B cell (primary cell): ENCODE measurements at regions not wholly inside any gene's neighbourhood (a gene's known extent, or its start where the extent isn't known, plus 50 kb on each side); places are given as distances from the start of the nearest gene placed in this dataset.

ENCODE experiments used
- ATAC-seq: fragments of 200-7000 bp; cut with Tn5 transposase; one replicate; pipeline ENCODE4 v1.10.0; 2021; ENCODE audit warnings: low read depth, mild to moderate bottlenecking, moderate number of reproducible peaks, moderate library complexity
- CTCF ChIA-PET: fragments of 350-600 bp; sonication (Branson Sonifier 250); formaldehyde crosslinking; loops from one replicate; lab custom pipeline; 2021; ENCODE audit warnings: antibody characterized with exemption, inconsistent platforms; lab: Charles Lee
- POLR2A ChIA-PET: fragments of 350-600 bp; sonication (Branson Sonifier 250); formaldehyde crosslinking; loops from one replicate; lab custom pipeline; 2021; ENCODE audit warnings: antibody characterized with exemption; lab: Charles Lee
- DNase-seq: peaks from one replicate; pipeline ENCODE4 v3.0.0; 2013
- H2AFZ ChIP-seq: 2 replicates; pipeline ENCODE4 v1.6.1; 2012; ENCODE audit warnings: mild to moderate bottlenecking, low read depth, low read length; ENCODE audit not compliant: insufficient read depth, poor library complexity, severe bottlenecking
- H3K27ac ChIP-seq, 2 donors: 1 replicate in 1 of 2; 2 replicates in 1 of 2; pipeline ENCODE4 v1.5.1; 2012 to 2013; ENCODE audit warnings: low read length in 2 of 2, mild to moderate bottlenecking in 2 of 2, moderate library complexity in 1 of 2
- H3K27me3 ChIP-seq, 4 experiments: fragments of 200-600 bp in 1 of 4; sonication (generic) in 1 of 4; replicated peaks in 1 of 4; 1 replicate in 2 of 4; 2 replicates in 2 of 4; pipeline versions ENCODE4 v1.6.1 to v1.7.0; 2013 to 2016; ENCODE audit warnings: low read length in 3 of 4, mild to moderate bottlenecking in 2 of 4, mixed read lengths in 1 of 4, moderate library complexity in 1 of 4; ENCODE audit not compliant: insufficient read depth in 4 of 4, control insufficient read depth in 3 of 4; ENCODE audit errors: control extremely low read depth in 1 of 4
- H3K36me3 ChIP-seq, 2 experiments: replicated peaks in 1 of 2; 1 replicate in 1 of 2; 2 replicates in 1 of 2; pipeline versions ENCODE4 v1.6.1 to v1.7.1; 2013; ENCODE audit warnings: low read length in 1 of 2; ENCODE audit not compliant: insufficient read depth in 2 of 2, control insufficient read depth in 1 of 2; ENCODE audit errors: control extremely low read depth in 1 of 2, extremely low read depth in 1 of 2
- H3K4me1 ChIP-seq, 2 donors: fragments of 200-600 bp in 1 of 2; sonication (generic) in 1 of 2; 1 replicate in 1 of 2; 2 replicates in 1 of 2; pipeline versions ENCODE4 v1.5.1 to v1.6.1; 2013 to 2017; ENCODE audit warnings: low read length in 2 of 2; ENCODE audit not compliant: control insufficient read depth in 2 of 2, insufficient read depth in 2 of 2
- H3K4me2 ChIP-seq: replicated peaks from 2 replicates; pipeline ENCODE3; 2012; ENCODE audit warnings: mild to moderate bottlenecking, low read depth, low read length; ENCODE audit not compliant: poor library complexity, severe bottlenecking
- H3K4me3 ChIP-seq, 5 experiments: fragments of 200-600 bp in 1 of 5; sonication (generic) in 1 of 5; 1 replicate in 3 of 5; 2 replicates in 2 of 5; pipeline versions ENCODE4 v1.5.1 to v1.7.0; 2011 to 2016; ENCODE audit warnings: low read length in 4 of 5, mild to moderate bottlenecking in 4 of 5, low read depth in 2 of 5, control low read depth in 1 of 5, moderate library complexity in 1 of 5; ENCODE audit not compliant: insufficient read depth in 1 of 5; ENCODE audit errors: control extremely low read depth in 1 of 5, extremely low read depth in 1 of 5
- H3K79me2 ChIP-seq: fragments of 200-600 bp; sonication (generic); one replicate; pipeline ENCODE4 v1.6.0; 2016; ENCODE audit warnings: low read length; ENCODE audit not compliant: control insufficient read depth, insufficient read depth
- H3K9ac ChIP-seq: fragments of 200-600 bp; sonication (generic); 2 replicates; pipeline ENCODE4 v1.6.1; 2017; ENCODE audit warnings: mild to moderate bottlenecking, low read length, moderate library complexity
- H3K9me3 ChIP-seq, 3 donors: one replicate each; pipeline versions ENCODE4 v1.6.1 to v1.7.1; 2013; ENCODE audit warnings: low read length in 2 of 3; ENCODE audit not compliant: control insufficient read depth in 2 of 3, insufficient read depth in 1 of 3; ENCODE audit errors: control extremely low read depth in 1 of 3
- H4K20me1 ChIP-seq: 2 replicates; pipeline ENCODE4 v1.6.0; 2012; ENCODE audit warnings: mild to moderate bottlenecking, low read length; ENCODE audit not compliant: insufficient read depth, control insufficient read depth, poor library complexity, severe bottlenecking
- H3K27ac Mint-ChIP-seq: one replicate; pipeline ENCODE4 v1.8.0; 2021; ENCODE audit warnings: mixed read lengths
- H3K27me3 Mint-ChIP-seq: one replicate; pipeline ENCODE4 v1.8.0; 2021; ENCODE audit warnings: mixed read lengths
- H3K4me1 Mint-ChIP-seq: one replicate; pipeline ENCODE4 v1.8.0; 2021; ENCODE audit warnings: mixed read lengths
- H3K4me3 Mint-ChIP-seq: one replicate; pipeline ENCODE4 v1.8.0; 2021; ENCODE audit warnings: mixed read lengths
- H3K9me3 Mint-ChIP-seq: one replicate; pipeline ENCODE4 v1.8.0; 2022; ENCODE audit warnings: mixed read lengths; ENCODE audit not compliant: insufficient read depth
- CTCF ChIP-seq: fragments of 200-600 bp; IDR thresholded peaks from one replicate; pipeline ENCODE4 v1.8.0; 2022; ENCODE audit warnings: antibody characterized with exemption, mild to moderate bottlenecking
- EZH2 ChIP-seq: IDR thresholded peaks from 2 replicates; pipeline ENCODE4 v1.6.1; 2012; ENCODE audit warnings: borderline replicate concordance, low read depth, mild to moderate bottlenecking, moderate library complexity, low read length; ENCODE audit not compliant: insufficient read depth, poor library complexity, severe bottlenecking
- WGBS: methylation state at CpG from one replicate; pipeline ENCODE4 v1.1.5; 2013; ENCODE audit warnings: missing lambda C conversion rate; ENCODE audit not compliant: insufficient coverage; 5-methylcytosine and 5-hydroxymethylcytosine counted together
- intact Hi-C: fragments of 100-400 bp; cut with micrococcal nuclease; formaldehyde crosslinking; loops from one replicate; pipeline ENCODE4 v1.10.0; 2022

GRCh38 chr12:4985820-4986219 is 57.9 kb upstream of the KCNA5 start:
- TF ChIP-seq EZH2: no peak
- no peak for TF ChIP-seq CTCF
- no peaks in the 10 kb centered on the region for H3K4me1 ChIP-seq
- no peaks in the 10 kb centered on the region for H3K9me3 ChIP-seq
- H3K27me3 ChIP-seq: peaks cover 0 to 7% (median 0%) of the 10 kb centered on the region in 4 experiments
- no peaks in the 10 kb centered on the region for H4K20me1 ChIP-seq
- intact Hi-C loops: no loop called here
- no peak overlapping the region for H3K4me2 ChIP-seq
- no peak overlapping the region for H3K27ac Mint-ChIP-seq
- ChIA-PET POLR2A (no interaction called here), CTCF (interaction anchor here (1.3 kb wide), 1 partner anchor 129 kb away, joined by 3 read pairs; no protein-coding TSS in a partner anchor)
- H3K4me3 Mint-ChIP-seq: no peak overlapping the region
- no peak for ATAC-seq
- no peak for DNase-seq
- H3K4me3 ChIP-seq: no peak overlapping the region
- H3K9ac ChIP-seq: no peak overlapping the region
- H3K27ac ChIP-seq: no peak overlapping the region
- peaks cover 50% of the 10 kb centered on the region for H3K27me3 Mint-ChIP-seq
- no peak overlapping the region for H2AFZ ChIP-seq
- WGBS: 90% methylated on average over 2 of the region's 6 CpGs
- H3K36me3 ChIP-seq: no peaks in the 10 kb centered on the region
- no peaks in the 10 kb centered on the region for H3K9me3 Mint-ChIP-seq
- no peaks in the 10 kb centered on the region for H3K4me1 Mint-ChIP-seq
- no peaks in the 10 kb centered on the region for H3K79me2 ChIP-seq

- Histone ChIP-seq H3K36me3 (no peaks in the 10 kb centered on the region), H3K79me2 (no peaks in the 10 kb centered on the region), H3K9me3 (no peaks in the 10 kb centered on the region), H3K4me2 (no peak overlapping the region), H3K9ac (no peak overlapping the region), H3K4me1 (no peaks in the 10 kb centered on the region), H4K20me1 (no peaks in the 10 kb centered on the region), H3K27me3 (peaks cover 0 to 7% (median 0%) of the 10 kb centered on the region in 4 experiments), H3K27ac (no peak overlapping the region), H3K4me3 (no peak overlapping the region), H2AFZ (no peak overlapping the region)
- POLR2A ChIA-PET: interaction anchor here (0.6 kb wide), 1 partner anchor 1558 kb away, joined by 6 read pairs; no protein-coding TSS in a partner anchor
- ATAC-seq (no peak), DNase-seq (no peak)
- TF ChIP-seq CTCF: no peak
- TF ChIP-seq EZH2: no peak
- WGBS: 82% methylated on average over 16 of the region's 17 CpGs
- intact Hi-C loops: no loop called here
- no peaks in the 10 kb centered on the region for H3K4me1 Mint-ChIP-seq
- no peak overlapping the region for H3K27ac Mint-ChIP-seq
- peaks cover 56% of the 10 kb centered on the region for H3K27me3 Mint-ChIP-seq
- CTCF ChIA-PET: interaction anchor here (1.3 kb wide), 1 partner anchor 131 kb away, joined by 3 read pairs; no protein-coding TSS in a partner anchor
- H3K9me3 Mint-ChIP-seq: no peaks in the 10 kb centered on the region
- no peak overlapping the region for H3K4me3 Mint-ChIP-seq
Observed at GRCh38 chr12:4987076-4988046, 56.3 kb upstream of the KCNA5 start.
